HEK293 (cell line): ENCODE measurements at regions not wholly inside any gene's neighbourhood (a gene's known extent, or its start where the extent isn't known, plus 50 kb on each side); places are given as distances from the start of the nearest gene placed in this dataset.

Source experiments
- CTCF ChIP-seq: fragments of 450-650 bp; formaldehyde crosslinking; IDR thresholded peaks from 2 replicates; pipeline ENCODE4 v1.5.1; 2016; ENCODE audit warnings: missing biosample characterization, missing genetic modification characterization
- GLIS1 ChIP-seq: fragments of 450-650 bp; formaldehyde crosslinking; IDR thresholded peaks from 2 replicates; pipeline ENCODE4 v1.5.1; 2016; ENCODE audit warnings: missing biosample characterization, missing genetic modification characterization
- HOXD13 ChIP-seq: sonication (generic); formaldehyde crosslinking; IDR thresholded peaks from 2 replicates; pipeline ENCODE4 v1.8.0; 2022; ENCODE audit warnings: missing genetic modification reagents, borderline replicate concordance
- MZF1 ChIP-seq: fragments of 450-650 bp; formaldehyde crosslinking; IDR thresholded peaks from 2 replicates; pipeline ENCODE4 v1.5.1; 2017; ENCODE audit warnings: missing biosample characterization, missing genetic modification characterization, borderline replicate concordance
- RBAK ChIP-seq: fragments of 450-650 bp; formaldehyde crosslinking; IDR thresholded peaks from 2 replicates; pipeline ENCODE4 v1.5.1; 2016; ENCODE audit warnings: missing biosample characterization, missing genetic modification characterization
- SCRT1 ChIP-seq: fragments of 450-650 bp; formaldehyde crosslinking; IDR thresholded peaks from 2 replicates; pipeline ENCODE4 v1.5.1; 2016; ENCODE audit warnings: missing biosample characterization, missing genetic modification characterization, borderline replicate concordance
- ZBTB1 ChIP-seq: fragments of 450-650 bp; formaldehyde crosslinking; IDR thresholded peaks from 2 replicates; pipeline ENCODE4 v1.5.1; 2016; ENCODE audit warnings: missing biosample characterization, missing genetic modification characterization
- ZBTB44 ChIP-seq: fragments of 450-650 bp; IDR thresholded peaks from 2 replicates; pipeline ENCODE4 v1.5.1; 2018; ENCODE audit warnings: missing biosample characterization, mild to moderate bottlenecking, missing genetic modification characterization
- ZFP69B ChIP-seq: fragments of 450-650 bp; formaldehyde crosslinking; IDR thresholded peaks from 2 replicates; pipeline ENCODE4 v1.5.1; 2016; ENCODE audit warnings: missing biosample characterization, missing genetic modification characterization
- ZNF10 ChIP-seq: fragments of 450-650 bp; formaldehyde crosslinking; IDR thresholded peaks from 2 replicates; pipeline ENCODE4 v1.5.1; 2017; ENCODE audit warnings: missing biosample characterization, missing genetic modification characterization
- ZNF146 ChIP-seq: fragments of 450-650 bp; formaldehyde crosslinking; IDR thresholded peaks from 2 replicates; pipeline ENCODE4 v1.5.1; 2016; ENCODE audit warnings: missing biosample characterization, missing genetic modification characterization
- ZNF169 ChIP-seq: fragments of 450-650 bp; formaldehyde crosslinking; IDR thresholded peaks from 2 replicates; pipeline ENCODE4 v1.5.1; 2016; ENCODE audit warnings: missing biosample characterization, missing genetic modification characterization
- ZNF2 ChIP-seq: fragments of 450-650 bp; formaldehyde crosslinking; IDR thresholded peaks from 2 replicates; pipeline ENCODE4 v1.5.1; 2016; ENCODE audit warnings: missing biosample characterization, missing genetic modification characterization
- ZNF221 ChIP-seq: fragments of 450-650 bp; formaldehyde crosslinking; IDR thresholded peaks from 2 replicates; pipeline ENCODE4 v1.5.1; 2017; ENCODE audit warnings: missing biosample characterization, missing genetic modification characterization, borderline replicate concordance
- ZNF324 ChIP-seq: fragments of 450-650 bp; formaldehyde crosslinking; IDR thresholded peaks from 2 replicates; pipeline ENCODE4 v1.5.1; 2016; ENCODE audit warnings: missing biosample characterization, missing genetic modification characterization
- ZNF449 ChIP-seq: fragments of 450-650 bp; formaldehyde crosslinking; IDR thresholded peaks from 2 replicates; pipeline ENCODE4 v1.5.1; 2017; ENCODE audit warnings: missing biosample characterization, mild to moderate bottlenecking, missing genetic modification characterization, moderate library complexity
- ZNF488 ChIP-seq: fragments of 450-650 bp; formaldehyde crosslinking; IDR thresholded peaks from 2 replicates; pipeline ENCODE4 v1.5.1; 2016; ENCODE audit warnings: missing biosample characterization, missing genetic modification characterization
- ZNF510 ChIP-seq: fragments of 450-650 bp; formaldehyde crosslinking; IDR thresholded peaks from 2 replicates; pipeline ENCODE4 v1.5.1; 2018; ENCODE audit warnings: mild to moderate bottlenecking, missing genetic modification characterization, missing biosample characterization; ENCODE audit not compliant: insufficient replicate concordance
- ZNF544 ChIP-seq: fragments of 450-650 bp; formaldehyde crosslinking; IDR thresholded peaks from 2 replicates; pipeline ENCODE4 v1.5.0; 2017; ENCODE audit warnings: missing biosample characterization, missing genetic modification characterization
- ZNF596 ChIP-seq: fragments of 450-650 bp; IDR thresholded peaks from 2 replicates; pipeline ENCODE4 v1.5.0; 2018; ENCODE audit warnings: missing biosample characterization, mild to moderate bottlenecking, missing genetic modification characterization, moderate library complexity
- ZNF629 ChIP-seq: fragments of 450-650 bp; formaldehyde crosslinking; IDR thresholded peaks from 2 replicates; pipeline ENCODE4 v1.5.1; 2017; ENCODE audit warnings: missing biosample characterization, missing genetic modification characterization
- ZNF654 ChIP-seq: fragments of 450-650 bp; formaldehyde crosslinking; IDR thresholded peaks from 2 replicates; pipeline ENCODE4 v1.5.1; 2016; ENCODE audit warnings: low read depth, missing biosample characterization, missing genetic modification characterization
- ZNF792 ChIP-seq: fragments of 450-650 bp; formaldehyde crosslinking; IDR thresholded peaks from 2 replicates; pipeline ENCODE4 v1.5.1; 2016; ENCODE audit warnings: missing biosample characterization, missing genetic modification characterization
- ZNF837 ChIP-seq: fragments of 450-650 bp; formaldehyde crosslinking; IDR thresholded peaks from 2 replicates; pipeline ENCODE4 v1.5.1; 2016; ENCODE audit warnings: missing biosample characterization, missing genetic modification characterization
- TF ChIP-seq, protein P1 (sequence below): fragments of 450-650 bp; formaldehyde crosslinking; IDR thresholded peaks from 2 replicates; pipeline ENCODE4 v1.5.1; 2016; ENCODE audit warnings: missing biosample characterization, missing genetic modification characterization
- TF ChIP-seq, protein P2 (sequence below): fragments of 450-650 bp; formaldehyde crosslinking; IDR thresholded peaks from 2 replicates; pipeline ENCODE4 v1.5.1; 2016; ENCODE audit warnings: missing biosample characterization, missing genetic modification characterization
- TF ChIP-seq, protein P3 (sequence below): fragments of 450-650 bp; formaldehyde crosslinking; IDR thresholded peaks from 2 replicates; pipeline ENCODE4 v1.5.1; 2016; ENCODE audit warnings: missing biosample characterization, missing genetic modification characterization

- TF ChIP-seq ZNF2 (0 out of 2 replicates have a peak, but pooled peaks have one; percentile 56), ZNF596 (tag by site-specific recombination) (no peak), MZF1 (tag by site-specific recombination) (no peak), RBAK (tag by site-specific recombination) (no peak), ZNF792 (tag by site-specific recombination) (no peak), ZNF629 (tag by site-specific recombination) (no peak), CTCF (peak; percentile 24; the same call in 1 of the 2 replicates), ZNF221 (tag by site-specific recombination) (no peak), ZNF837 (no peak), ZFP69B (tag by site-specific recombination) (0 out of 2 replicates have a peak, but pooled peaks have one; percentile 14), ZNF169 (tag by site-specific recombination) (no peak), ZNF654 (tag by site-specific recombination) (no peak), ZNF10 (tag by site-specific recombination) (no peak), HOXD13 (no peak), ZBTB44 (peak; percentile 54; the same call in 1 of the 2 replicates), GLIS1 (peak; percentile 51; the same call in 1 of the 2 replicates), ZNF324 (tag by site-specific recombination) (no peak), SCRT1 (tag by site-specific recombination) (no peak), ZNF146 (tag by site-specific recombination) (no peak), ZNF449 (tag by site-specific recombination) (no peak), ZBTB1 (tag by site-specific recombination) (no peak), ZNF544 (tag by site-specific recombination) (no peak), ZNF488 (tag by site-specific recombination) (no peak), ZNF510 (tag by site-specific recombination) (no peak)
- TF ChIP-seq, protein P1, sequence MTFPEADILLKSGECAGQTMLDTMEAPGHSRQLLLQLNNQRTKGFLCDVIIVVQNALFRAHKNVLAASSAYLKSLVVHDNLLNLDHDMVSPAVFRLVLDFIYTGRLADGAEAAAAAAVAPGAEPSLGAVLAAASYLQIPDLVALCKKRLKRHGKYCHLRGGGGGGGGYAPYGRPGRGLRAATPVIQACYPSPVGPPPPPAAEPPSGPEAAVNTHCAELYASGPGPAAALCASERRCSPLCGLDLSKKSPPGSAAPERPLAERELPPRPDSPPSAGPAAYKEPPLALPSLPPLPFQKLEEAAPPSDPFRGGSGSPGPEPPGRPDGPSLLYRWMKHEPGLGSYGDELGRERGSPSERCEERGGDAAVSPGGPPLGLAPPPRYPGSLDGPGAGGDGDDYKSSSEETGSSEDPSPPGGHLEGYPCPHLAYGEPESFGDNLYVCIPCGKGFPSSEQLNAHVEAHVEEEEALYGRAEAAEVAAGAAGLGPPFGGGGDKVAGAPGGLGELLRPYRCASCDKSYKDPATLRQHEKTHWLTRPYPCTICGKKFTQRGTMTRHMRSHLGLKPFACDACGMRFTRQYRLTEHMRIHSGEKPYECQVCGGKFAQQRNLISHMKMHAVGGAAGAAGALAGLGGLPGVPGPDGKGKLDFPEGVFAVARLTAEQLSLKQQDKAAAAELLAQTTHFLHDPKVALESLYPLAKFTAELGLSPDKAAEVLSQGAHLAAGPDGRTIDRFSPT (tag by site-specific recombination) = 0 out of 2 replicates have a peak, but pooled peaks have one; percentile 22
- TF ChIP-seq, protein P2, sequence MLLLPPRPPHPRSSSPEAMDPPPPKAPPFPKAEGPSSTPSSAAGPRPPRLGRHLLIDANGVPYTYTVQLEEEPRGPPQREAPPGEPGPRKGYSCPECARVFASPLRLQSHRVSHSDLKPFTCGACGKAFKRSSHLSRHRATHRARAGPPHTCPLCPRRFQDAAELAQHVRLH (tag by site-specific recombination) = no peak
- TF ChIP-seq, protein P3, sequence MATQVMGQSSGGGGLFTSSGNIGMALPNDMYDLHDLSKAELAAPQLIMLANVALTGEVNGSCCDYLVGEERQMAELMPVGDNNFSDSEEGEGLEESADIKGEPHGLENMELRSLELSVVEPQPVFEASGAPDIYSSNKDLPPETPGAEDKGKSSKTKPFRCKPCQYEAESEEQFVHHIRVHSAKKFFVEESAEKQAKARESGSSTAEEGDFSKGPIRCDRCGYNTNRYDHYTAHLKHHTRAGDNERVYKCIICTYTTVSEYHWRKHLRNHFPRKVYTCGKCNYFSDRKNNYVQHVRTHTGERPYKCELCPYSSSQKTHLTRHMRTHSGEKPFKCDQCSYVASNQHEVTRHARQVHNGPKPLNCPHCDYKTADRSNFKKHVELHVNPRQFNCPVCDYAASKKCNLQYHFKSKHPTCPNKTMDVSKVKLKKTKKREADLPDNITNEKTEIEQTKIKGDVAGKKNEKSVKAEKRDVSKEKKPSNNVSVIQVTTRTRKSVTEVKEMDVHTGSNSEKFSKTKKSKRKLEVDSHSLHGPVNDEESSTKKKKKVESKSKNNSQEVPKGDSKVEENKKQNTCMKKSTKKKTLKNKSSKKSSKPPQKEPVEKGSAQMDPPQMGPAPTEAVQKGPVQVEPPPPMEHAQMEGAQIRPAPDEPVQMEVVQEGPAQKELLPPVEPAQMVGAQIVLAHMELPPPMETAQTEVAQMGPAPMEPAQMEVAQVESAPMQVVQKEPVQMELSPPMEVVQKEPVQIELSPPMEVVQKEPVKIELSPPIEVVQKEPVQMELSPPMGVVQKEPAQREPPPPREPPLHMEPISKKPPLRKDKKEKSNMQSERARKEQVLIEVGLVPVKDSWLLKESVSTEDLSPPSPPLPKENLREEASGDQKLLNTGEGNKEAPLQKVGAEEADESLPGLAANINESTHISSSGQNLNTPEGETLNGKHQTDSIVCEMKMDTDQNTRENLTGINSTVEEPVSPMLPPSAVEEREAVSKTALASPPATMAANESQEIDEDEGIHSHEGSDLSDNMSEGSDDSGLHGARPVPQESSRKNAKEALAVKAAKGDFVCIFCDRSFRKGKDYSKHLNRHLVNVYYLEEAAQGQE (tag by site-specific recombination) = no peak
Measured at GRCh38 chr3:188947401-188948280, 224.1 kb upstream of the TPRG1 start (continued).
